ENCODE measurements at regions not wholly inside any gene's neighbourhood (a gene's known extent, or its start where the extent isn't known, plus 50 kb on each side); places are given as distances from the start of the nearest gene placed in this dataset.

DNA sequence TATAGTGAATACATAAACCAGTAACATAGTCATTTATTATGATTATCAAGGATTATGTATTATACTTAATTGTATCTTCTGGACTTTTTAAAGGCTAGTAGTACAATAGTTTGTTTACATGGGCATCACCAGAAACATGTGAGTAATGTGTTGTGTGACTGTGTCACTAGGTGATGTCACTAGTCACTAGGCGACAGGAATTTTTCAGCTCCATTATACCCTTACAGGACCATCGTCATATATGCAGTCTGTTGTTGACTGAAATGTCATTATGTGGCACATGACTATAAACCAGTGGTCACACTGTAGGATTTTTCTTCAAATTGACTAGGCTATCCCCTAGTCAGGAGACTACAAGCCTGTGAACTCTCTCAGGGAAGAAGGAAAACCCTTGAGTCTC, 86.5 kb upstream of the CENPW start:
- Histone ChIP-seq H3K36me3 (replicated peaks in 1 of 2; ENCODE audit: control insufficient read depth in 1 of 2, insufficient read depth in 2 of 2, low read length in 2 of 2) (no peaks in the 10 kb centered on the region), H2AFZ (ENCODE audit: insufficient read depth, low read depth, low read length, poor library complexity, severe bottlenecking) (no peak overlapping the region), H3K79me2 (ENCODE audit: insufficient read depth, low read length) (no peaks in the 10 kb centered on the region), H4K20me1 (ENCODE audit: insufficient read depth, low read length) (no peaks in the 10 kb centered on the region), H3K9ac (ENCODE audit: insufficient read depth, low read length, poor library complexity, severe bottlenecking) (no peak overlapping the region), H3K27ac (ENCODE audit: low read depth in 1 of 2, low read length in 2 of 2) (no peak overlapping the region), H3K4me3 (replicated peaks in 1 of 3; ENCODE audit: low read depth in 2 of 3, low read length in 3 of 3) (no peak overlapping the region), H3K4me1 (ENCODE audit: control insufficient read depth in 1 of 2, insufficient read depth in 2 of 2, low read length in 2 of 2) (peaks cover 0 to 2% of the 10 kb centered on the region in 2 donors), H3K27me3 (ENCODE audit: control insufficient read depth in 2 of 2, insufficient read depth in 2 of 2, low read length in 2 of 2) (no peaks in the 10 kb centered on the region), H3K4me2 (replicated peaks; ENCODE audit: extremely low read depth, low read length, poor library complexity, severe bottlenecking) (no peak overlapping the region), H3K9me3 (replicated peaks in 1 of 2; ENCODE audit: control insufficient read depth in 1 of 2, insufficient read depth in 1 of 2, low read length in 2 of 2) (peaks cover 5 to 12% of the 10 kb centered on the region in 2 donors)
- Mint-ChIP-seq H3K36me3 (no peaks in the 10 kb centered on the region), H3K9me3 (peaks cover 1 to 13% (median 10%) of the 10 kb centered on the region in 7 donors), H3K27ac (no peak overlapping the region), H3K4me3 (no peak overlapping the region), H3K4me1 (peaks cover 6% of the 10 kb centered on the region), H3K27me3 (ENCODE audit: low read depth in 3 of 3) (no peaks in the 10 kb centered on the region)
- no CpG with 5 or more reads among the region's 2 CpGs for WGBS (ENCODE audit: insufficient coverage)
- DNase-seq, result no peak
- intact Hi-C loops (cut with micrococcal nuclease), result no loop called here
- TF ChIP-seq, protein P1, sequence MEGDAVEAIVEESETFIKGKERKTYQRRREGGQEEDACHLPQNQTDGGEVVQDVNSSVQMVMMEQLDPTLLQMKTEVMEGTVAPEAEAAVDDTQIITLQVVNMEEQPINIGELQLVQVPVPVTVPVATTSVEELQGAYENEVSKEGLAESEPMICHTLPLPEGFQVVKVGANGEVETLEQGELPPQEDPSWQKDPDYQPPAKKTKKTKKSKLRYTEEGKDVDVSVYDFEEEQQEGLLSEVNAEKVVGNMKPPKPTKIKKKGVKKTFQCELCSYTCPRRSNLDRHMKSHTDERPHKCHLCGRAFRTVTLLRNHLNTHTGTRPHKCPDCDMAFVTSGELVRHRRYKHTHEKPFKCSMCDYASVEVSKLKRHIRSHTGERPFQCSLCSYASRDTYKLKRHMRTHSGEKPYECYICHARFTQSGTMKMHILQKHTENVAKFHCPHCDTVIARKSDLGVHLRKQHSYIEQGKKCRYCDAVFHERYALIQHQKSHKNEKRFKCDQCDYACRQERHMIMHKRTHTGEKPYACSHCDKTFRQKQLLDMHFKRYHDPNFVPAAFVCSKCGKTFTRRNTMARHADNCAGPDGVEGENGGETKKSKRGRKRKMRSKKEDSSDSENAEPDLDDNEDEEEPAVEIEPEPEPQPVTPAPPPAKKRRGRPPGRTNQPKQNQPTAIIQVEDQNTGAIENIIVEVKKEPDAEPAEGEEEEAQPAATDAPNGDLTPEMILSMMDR (IDR thresholded peaks at IDR 0.05), result no peak

DNA sequence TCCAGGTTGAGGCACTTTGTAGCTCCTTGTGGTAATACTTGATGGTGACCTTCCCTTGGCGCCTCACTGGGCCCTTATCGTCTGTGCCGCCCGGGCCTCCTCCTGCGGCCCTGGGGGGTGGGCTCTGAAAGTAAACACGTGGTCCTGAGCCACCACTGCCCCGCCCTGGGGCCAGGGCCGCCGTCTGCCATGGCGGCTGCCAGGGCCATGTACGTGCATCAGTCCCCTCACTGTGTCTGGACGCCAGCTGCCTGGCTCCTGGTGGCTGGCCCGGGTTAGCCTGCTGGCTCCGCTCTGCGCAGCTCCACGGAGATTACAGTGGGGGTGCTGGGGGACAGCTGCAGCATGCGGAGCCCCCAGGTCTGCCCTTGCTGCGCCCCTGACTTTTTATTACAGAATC, 81.8 kb upstream of the CENPW start:
- Histone ChIP-seq H3K27me3 (ENCODE audit: control insufficient read depth in 2 of 2, insufficient read depth in 2 of 2, low read length in 2 of 2) (no peaks in the 10 kb centered on the region), H3K9ac (ENCODE audit: insufficient read depth, low read length, poor library complexity, severe bottlenecking) (no peak overlapping the region), H3K27ac (ENCODE audit: low read depth in 1 of 2, low read length in 2 of 2) (no peak overlapping the region), H3K36me3 (replicated peaks in 1 of 2; ENCODE audit: control insufficient read depth in 1 of 2, insufficient read depth in 2 of 2, low read length in 2 of 2) (no peaks in the 10 kb centered on the region), H3K4me3 (replicated peaks in 1 of 3; ENCODE audit: low read depth in 2 of 3, low read length in 3 of 3) (no peak overlapping the region), H2AFZ (ENCODE audit: insufficient read depth, low read depth, low read length, poor library complexity, severe bottlenecking) (no peak overlapping the region), H4K20me1 (ENCODE audit: insufficient read depth, low read length) (no peaks in the 10 kb centered on the region), H3K4me2 (replicated peaks; ENCODE audit: extremely low read depth, low read length, poor library complexity, severe bottlenecking) (no peak overlapping the region), H3K79me2 (ENCODE audit: insufficient read depth, low read length) (no peaks in the 10 kb centered on the region), H3K9me3 (replicated peaks in 1 of 2; ENCODE audit: control insufficient read depth in 1 of 2, insufficient read depth in 1 of 2, low read length in 2 of 2) (peaks cover 5 to 24% of the 10 kb centered on the region in 2 donors), H3K4me1 (ENCODE audit: control insufficient read depth in 1 of 2, insufficient read depth in 2 of 2, low read length in 2 of 2) (peaks cover 0 to 2% of the 10 kb centered on the region in 2 donors)
- 93% methylated on average over 14 of the region's 18 CpGs for WGBS (ENCODE audit: insufficient coverage)
- TF ChIP-seq, protein P1 (IDR thresholded peaks at IDR 0.05), result no peak
- Mint-ChIP-seq H3K27me3 (ENCODE audit: low read depth in 3 of 3) (peaks cover 0 to 2% (median 1%) of the 10 kb centered on the region in 3 donors), H3K9me3 (peaks cover 15 to 26% (median 23%) of the 10 kb centered on the region in 7 donors), H3K27ac (no peak overlapping the region), H3K36me3 (no peaks in the 10 kb centered on the region), H3K4me3 (no peak overlapping the region), H3K4me1 (peaks cover 6% of the 10 kb centered on the region)
- DNase-seq, result no peak
- intact Hi-C loops (cut with micrococcal nuclease), result no loop called here
